ENCODE measurements at regions not wholly inside any gene's neighbourhood (a gene's known extent, or its start where the extent isn't known, plus 50 kb on each side); places are given as distances from the start of the nearest gene placed in this dataset.

GRCh38 chr2:105183555-105184323, 57.8 kb upstream of the GPR45 start:
- Mint-ChIP-seq H3K27me3 (ENCODE audit: low read depth in 2 of 2) (peaks cover 2 to 5% of the 10 kb centered on the region in 2 donors), H3K4me1 (no peaks in the 10 kb centered on the region), H3K27ac (no peak overlapping the region), H3K4me3 (no peak overlapping the region), H3K36me3 (no peaks in the 10 kb centered on the region), H3K9me3 (no peaks in the 10 kb centered on the region)
- WGBS (ENCODE audit: insufficient coverage), result 68% methylated on average over 7 of the region's 10 CpGs
- intact Hi-C loops (cut with micrococcal nuclease), result no loop called here
- no peak overlapping the region for H3K27ac ChIP-seq (ENCODE audit: low read length)
- H3K4me3 ChIP-seq (ENCODE audit: low read length), result no peak overlapping the region
- ATAC-seq, result no peak
- no peaks in the 10 kb centered on the region for H3K36me3 ChIP-seq (ENCODE audit: control insufficient read depth, insufficient read depth, low read length)
- H3K27me3 ChIP-seq (ENCODE audit: control insufficient read depth, insufficient read depth, low read length), result no peaks in the 10 kb centered on the region
- H3K9me3 ChIP-seq (ENCODE audit: control insufficient read depth, insufficient read depth, low read length), result no peaks in the 10 kb centered on the region
- no peak for DNase-seq
- TF ChIP-seq CTCF (IDR thresholded peaks at IDR 0.05), result no peak
- H3K4me1 ChIP-seq (ENCODE audit: control insufficient read depth, insufficient read depth, low read length), result no peaks in the 10 kb centered on the region

GRCh38 chr2:105184420-105184819, 57.1 kb upstream of the GPR45 start:
- Mint-ChIP-seq H3K4me3 (no peak overlapping the region), H3K9me3 (no peaks in the 10 kb centered on the region), H3K36me3 (no peaks in the 10 kb centered on the region), H3K27me3 (ENCODE audit: low read depth in 2 of 2) (peaks cover 2 to 5% of the 10 kb centered on the region in 2 donors), H3K4me1 (no peaks in the 10 kb centered on the region), H3K27ac (no peak overlapping the region)
- Histone ChIP-seq H3K4me3 (ENCODE audit: low read length) (no peak overlapping the region), H3K27me3 (ENCODE audit: control insufficient read depth, insufficient read depth, low read length) (no peaks in the 10 kb centered on the region), H3K27ac (ENCODE audit: low read length) (no peak overlapping the region), H3K4me1 (ENCODE audit: control insufficient read depth, insufficient read depth, low read length) (no peaks in the 10 kb centered on the region), H3K36me3 (ENCODE audit: control insufficient read depth, insufficient read depth, low read length) (no peaks in the 10 kb centered on the region), H3K9me3 (ENCODE audit: control insufficient read depth, insufficient read depth, low read length) (no peaks in the 10 kb centered on the region)
- intact Hi-C loops (cut with micrococcal nuclease), result no loop called here
- no peak for TF ChIP-seq CTCF (IDR thresholded peaks at IDR 0.05)
- WGBS (ENCODE audit: insufficient coverage), result 87% methylated on average over 5 of the region's 8 CpGs
- ATAC-seq, result no peak
- no peak for DNase-seq

GRCh38 chr2:105186967-105187498, 54.5 kb upstream of the GPR45 start:
- intact Hi-C loops (cut with micrococcal nuclease), result no loop called here
- WGBS (ENCODE audit: insufficient coverage), result 85% methylated on average over 6 of the region's 6 CpGs
- Mint-ChIP-seq H3K36me3 (no peaks in the 10 kb centered on the region), H3K9me3 (no peaks in the 10 kb centered on the region), H3K27ac (no peak overlapping the region), H3K4me1 (no peaks in the 10 kb centered on the region), H3K27me3 (ENCODE audit: low read depth in 2 of 2) (peaks cover 5 to 14% of the 10 kb centered on the region in 2 donors), H3K4me3 (no peak overlapping the region)
- Histone ChIP-seq H3K4me3 (ENCODE audit: low read length) (no peak overlapping the region), H3K36me3 (ENCODE audit: control insufficient read depth, insufficient read depth, low read length) (no peaks in the 10 kb centered on the region), H3K27ac (ENCODE audit: low read length) (no peak overlapping the region), H3K27me3 (ENCODE audit: control insufficient read depth, insufficient read depth, low read length) (no peaks in the 10 kb centered on the region), H3K4me1 (ENCODE audit: control insufficient read depth, insufficient read depth, low read length) (no peaks in the 10 kb centered on the region), H3K9me3 (ENCODE audit: control insufficient read depth, insufficient read depth, low read length) (no peaks in the 10 kb centered on the region)
- ATAC-seq, result no peak
- no peak for TF ChIP-seq CTCF (IDR thresholded peaks at IDR 0.05)
- no peak for DNase-seq

GRCh38 chr2:105187531-105187930, 54.0 kb upstream of the GPR45 start:
- H3K9me3 Mint-ChIP-seq, result no peaks in the 10 kb centered on the region
- H3K4me3 Mint-ChIP-seq, result no peak overlapping the region
- Histone ChIP-seq H3K27ac (ENCODE audit: low read length) (no peak overlapping the region), H3K4me3 (ENCODE audit: low read length) (no peak overlapping the region), H3K4me1 (ENCODE audit: control insufficient read depth, insufficient read depth, low read length) (no peaks in the 10 kb centered on the region), H3K36me3 (ENCODE audit: control insufficient read depth, insufficient read depth, low read length) (no peaks in the 10 kb centered on the region), H3K27me3 (ENCODE audit: control insufficient read depth, insufficient read depth, low read length) (no peaks in the 10 kb centered on the region), H3K9me3 (ENCODE audit: control insufficient read depth, insufficient read depth, low read length) (no peaks in the 10 kb centered on the region)
- 88% methylated on average over 7 of the region's 7 CpGs for WGBS (ENCODE audit: insufficient coverage)
- no peak for ATAC-seq
- no peak for TF ChIP-seq CTCF (IDR thresholded peaks at IDR 0.05)
- no peak overlapping the region for H3K27ac Mint-ChIP-seq
- DNase-seq, result no peak
- intact Hi-C loops (cut with micrococcal nuclease), result no loop called here
- H3K4me1 Mint-ChIP-seq, result no peaks in the 10 kb centered on the region
- H3K36me3 Mint-ChIP-seq, result no peaks in the 10 kb centered on the region
- H3K27me3 Mint-ChIP-seq (ENCODE audit: low read depth in 2 of 2), result peaks cover 3 to 14% of the 10 kb centered on the region in 2 donors

Measured in natural killer cell (primary cell).